Endothelial cell of umbilical vein (primary cell): ENCODE measurements at regions not wholly inside any gene's neighbourhood (a gene's known extent, or its start where the extent isn't known, plus 50 kb on each side); places are given as distances from the start of the nearest gene placed in this dataset.

Source experiments
- BruUV-seq: library from RNA; stranded (reverse); fragments of 400-500 nt; replicated peaks from 2 replicates; lab custom pipeline; 2021; lab: Mats Ljungman, UMichigan
- CTCF ChIA-PET: fragments of 300-600, 350-600 bp; sonication (Branson Sonifier 250); formaldehyde crosslinking; loops from one replicate; lab custom pipeline; 2021; ENCODE audit warnings: antibody characterized with exemption, inconsistent platforms; lab: Charles Lee
- POLR2A ChIA-PET: fragments of 300-600, 350-600 bp; sonication (Branson Sonifier 250); formaldehyde crosslinking; loops from one replicate; lab custom pipeline; 2021; ENCODE audit warnings: antibody characterized with exemption, inconsistent platforms; lab: Charles Lee
- DNase-seq: peaks from one replicate; pipeline ENCODE4 v3.0.0-alpha.2; 2011; ENCODE audit warnings: low read depth, low spot score
- FAIRE-seq: peaks from 2 replicates; lab custom pipeline; 2011; peaks lifted over from hg19 to GRCh38; lab: Jason Lieb, UNC
- H2AFZ ChIP-seq: 2 replicates; pipeline ENCODE4 v1.6.0; 2012; ENCODE audit warnings: low read depth, low read length, control low read depth, inconsistent platforms
- H3K27ac ChIP-seq: 2 replicates; pipeline ENCODE4 v1.5.1; 2011; ENCODE audit warnings: low read depth, mild to moderate bottlenecking, control low read depth, low read length, moderate library complexity; ENCODE audit not compliant: insufficient read depth
- H3K27me3 ChIP-seq, 2 experiments: 2 replicates each; pipeline versions ENCODE4 v1.6.0 to v1.6.1; 2011; ENCODE audit warnings: low read length in 2 of 2, mixed read lengths in 1 of 2; ENCODE audit not compliant: control insufficient read depth in 2 of 2, insufficient read depth in 2 of 2
- H3K36me3 ChIP-seq, 2 experiments: 2 replicates in 1 of 2; 3 replicates in 1 of 2; pipeline ENCODE4 v1.5.1; 2011; ENCODE audit warnings: low read length in 2 of 2, mild to moderate bottlenecking in 1 of 2, moderate library complexity in 1 of 2; ENCODE audit not compliant: control insufficient read depth in 2 of 2, insufficient read depth in 2 of 2; ENCODE audit errors: extremely low read depth in 1 of 2
- H3K4me1 ChIP-seq: 3 replicates; pipeline ENCODE4 v1.5.1; 2011; ENCODE audit warnings: mild to moderate bottlenecking, low read length; ENCODE audit not compliant: control insufficient read depth, insufficient read depth; ENCODE audit errors: extremely low read depth
- H3K4me2 ChIP-seq: 2 replicates; pipeline ENCODE4 v1.6.1; 2011; ENCODE audit warnings: low read length, control low read depth, mixed read lengths; ENCODE audit not compliant: insufficient read depth
- H3K4me3 ChIP-seq, 3 experiments: fragments of 200-600 bp in 1 of 3; sonication (generic), shearing (Covaris generic) in 1 of 3; replicated peaks in 1 of 3; 2 replicates each; pipeline ENCODE4 v1.5.1; 2011 to 2016; ENCODE audit warnings: control low read depth in 3 of 3, low read length in 3 of 3, mild to moderate bottlenecking in 2 of 3, inconsistent platforms in 1 of 3, low read depth in 1 of 3, moderate library complexity in 1 of 3; ENCODE audit not compliant: insufficient read depth in 1 of 3
- H3K79me2 ChIP-seq: 2 replicates; pipeline ENCODE4 v1.6.0; 2012; ENCODE audit warnings: low read length, inconsistent platforms; ENCODE audit not compliant: control insufficient read depth, insufficient read depth
- H3K9ac ChIP-seq: replicated peaks from 2 replicates; pipeline ENCODE3; 2011; ENCODE audit warnings: low read length, control low read depth; ENCODE audit not compliant: insufficient read depth; ENCODE audit errors: extremely low read depth
- H3K9me1 ChIP-seq: replicated peaks from 3 replicates; pipeline ENCODE4 v1.6.0; 2011; ENCODE audit warnings: mild to moderate bottlenecking, low read length; ENCODE audit not compliant: control insufficient read depth, insufficient read depth; ENCODE audit errors: extremely low read depth
- H3K9me3 ChIP-seq: replicated peaks from 2 replicates; pipeline ENCODE4 v1.5.1; 2012; ENCODE audit warnings: low read length, inconsistent platforms; ENCODE audit not compliant: control insufficient read depth, insufficient read depth
- H4K20me1 ChIP-seq: replicated peaks from 2 replicates; pipeline ENCODE3; 2011; ENCODE audit warnings: mild to moderate bottlenecking, low read length; ENCODE audit not compliant: control insufficient read depth, insufficient read depth; ENCODE audit errors: extremely low read depth
- CTCF ChIP-seq, 2 donors: IDR thresholded peaks; 1 replicate in 1 of 2; 2 replicates in 1 of 2; pipeline ENCODE4 v1.5.1; 2011; ENCODE audit warnings: low read length in 2 of 2, mild to moderate bottlenecking in 2 of 2, moderate library complexity in 2 of 2, control low read depth in 1 of 2, inconsistent platforms in 1 of 2, low read depth in 1 of 2; ENCODE audit not compliant: insufficient read depth in 1 of 2; ENCODE audit errors: extremely low read depth in 1 of 2
- EZH2 ChIP-seq: IDR thresholded peaks from 2 replicates; pipeline ENCODE4 v1.6.1; 2012; ENCODE audit warnings: borderline replicate concordance, low read depth, mild to moderate bottlenecking, moderate library complexity, low read length, inconsistent platforms; ENCODE audit not compliant: severe bottlenecking
- FOS ChIP-seq: IDR thresholded peaks from 2 replicates; pipeline ENCODE4 v1.6.1; 2011; ENCODE audit warnings: mild to moderate bottlenecking, low read length, moderate library complexity, borderline replicate concordance; ENCODE audit not compliant: insufficient read depth
- GATA2 ChIP-seq: IDR thresholded peaks from 2 replicates; pipeline ENCODE4 v1.7.0; 2011; ENCODE audit warnings: low read depth, mild to moderate bottlenecking, moderate library complexity, mixed read lengths, low read length; ENCODE audit not compliant: insufficient read length, insufficient read depth
- JUN ChIP-seq: IDR thresholded peaks from 2 replicates; pipeline ENCODE4 v1.6.1; 2011; ENCODE audit warnings: borderline replicate concordance, low read depth; ENCODE audit not compliant: insufficient read length, insufficient read depth
- MAX ChIP-seq: IDR thresholded peaks from 2 replicates; pipeline ENCODE4 v1.6.1; 2011; ENCODE audit not compliant: insufficient read depth, insufficient read length
- MYC ChIP-seq: IDR thresholded peaks from one replicate; pipeline ENCODE4 v1.6.1; 2011; ENCODE audit warnings: mild to moderate bottlenecking, low read depth, low read length
- POLR2A ChIP-seq: IDR thresholded peaks from 2 replicates; pipeline ENCODE4 v1.6.1; 2012; ENCODE audit warnings: low read depth, mild to moderate bottlenecking, control low read depth, low read length
- POLR2AphosphoS5 ChIP-seq: IDR thresholded peaks from 2 replicates; pipeline ENCODE4 v1.6.1; 2012; ENCODE audit warnings: low read depth, mild to moderate bottlenecking, control low read depth, low read length, moderate library complexity; ENCODE audit not compliant: insufficient read depth
- dilution Hi-C: fragments of 300-500 bp; cut with MboI; formaldehyde crosslinking; loops from one replicate; pipeline ENCODE4 v1.15.0; 2019; ENCODE audit warnings: low sequenced_read_pairs; ENCODE audit not compliant: extremely low pct_ligation_motif_present
- intact Hi-C: fragments of 100-400 bp; cut with micrococcal nuclease; formaldehyde crosslinking; loops from one replicate; pipeline ENCODE4 v1.10.0; 2022

GRCh38 chr4:159549098-159549518, 446.2 kb downstream of the RAPGEF2 start:
- DNase-seq: no peak
- H3K79me2 ChIP-seq: no peaks in the 10 kb centered on the region
- dilution Hi-C loops (no loop called here), intact Hi-C loops (no loop called here)
- no peak overlapping the region for H3K4me2 ChIP-seq
- H3K27ac ChIP-seq: no peak overlapping the region
- BruUV-seq: no TSS peak
- no peaks in the 10 kb centered on the region for H3K4me1 ChIP-seq
- no peak overlapping the region for H2AFZ ChIP-seq
- H4K20me1 ChIP-seq: no peaks in the 10 kb centered on the region
- no peaks in the 10 kb centered on the region for H3K36me3 ChIP-seq
- no peak for FAIRE-seq
- ChIA-PET CTCF (no interaction called here), POLR2A (no interaction called here)
- H3K4me3 ChIP-seq: no peak overlapping the region
- no peak overlapping the region for H3K9ac ChIP-seq
- TF ChIP-seq CTCF (IDR thresholded peaks at IDR 0.05; ENCODE audit: extremely low read depth in 1 of 2, insufficient read depth in 1 of 2, low read depth in 1 of 2, low read length in 2 of 2) (no peak), FOS (no peak), GATA2 (no peak), POLR2A (no peak), MYC (no peak), MAX (no peak), JUN (no peak), POLR2AphosphoS5 (no peak), EZH2 (no peak)
- H3K27me3 ChIP-seq: peaks cover 2 to 3% of the 10 kb centered on the region in 2 experiments
- no peaks in the 10 kb centered on the region for H3K9me3 ChIP-seq
- H3K9me1 ChIP-seq: no peaks in the 10 kb centered on the region
